ENCODE measurements at regions not wholly inside any gene's neighbourhood (a gene's known extent, or its start where the extent isn't known, plus 50 kb on each side); places are given as distances from the start of the nearest gene placed in this dataset.

GRCh38 chr1:219385787-219386427, 212.2 kb downstream of the LYPLAL1 start:
- H3K36me3 Mint-ChIP-seq (ENCODE audit: low read depth): no peaks in the 10 kb centered on the region
- DNase-seq (no peak), ATAC-seq (no peak)
- no peak overlapping the region for H3K4me3 Mint-ChIP-seq
- H3K27me3 Mint-ChIP-seq: peaks cover 9% of the 10 kb centered on the region
- no peaks in the 10 kb centered on the region for H3K9me3 ChIP-seq (ENCODE audit: control insufficient read depth, low read length, poor library complexity, severe bottlenecking)
- no peak overlapping the region for H3K27ac Mint-ChIP-seq
- no peaks in the 10 kb centered on the region for H3K4me1 Mint-ChIP-seq

GRCh38 chr1:219383281-219383680, 209.6 kb downstream of the LYPLAL1 start:
- DNase-seq (no peak), ATAC-seq (no peak)
- Mint-ChIP-seq H3K27ac (no peak overlapping the region), H3K4me3 (no peak overlapping the region), H3K4me1 (no peaks in the 10 kb centered on the region), H3K27me3 (peaks cover 7% of the 10 kb centered on the region), H3K36me3 (ENCODE audit: low read depth) (no peaks in the 10 kb centered on the region)
- H3K9me3 ChIP-seq (ENCODE audit: control insufficient read depth, low read length, poor library complexity, severe bottlenecking): no peaks in the 10 kb centered on the region

GRCh38 chr1:219381396-219381795, 207.7 kb downstream of the LYPLAL1 start:
- DNase-seq (no peak), ATAC-seq (no peak)
- no peaks in the 10 kb centered on the region for H3K9me3 ChIP-seq (ENCODE audit: control insufficient read depth, low read length, poor library complexity, severe bottlenecking)
- Mint-ChIP-seq H3K4me1 (no peaks in the 10 kb centered on the region), H3K27ac (no peak overlapping the region), H3K27me3 (no peaks in the 10 kb centered on the region), H3K36me3 (ENCODE audit: low read depth) (peaks cover 2% of the 10 kb centered on the region), H3K4me3 (no peak overlapping the region)

GRCh38 chr1:219380463-219380862, 206.8 kb downstream of the LYPLAL1 start:
- Mint-ChIP-seq H3K4me3 (no peak overlapping the region), H3K27ac (no peak overlapping the region), H3K36me3 (ENCODE audit: low read depth) (peaks cover 2% of the 10 kb centered on the region), H3K4me1 (no peaks in the 10 kb centered on the region), H3K27me3 (no peaks in the 10 kb centered on the region)
- no peak for ATAC-seq
- no peak for DNase-seq
- no peaks in the 10 kb centered on the region for H3K9me3 ChIP-seq (ENCODE audit: control insufficient read depth, low read length, poor library complexity, severe bottlenecking)

GRCh38 chr1:219379691-219380090, 206.0 kb downstream of the LYPLAL1 start:
- no peaks in the 10 kb centered on the region for H3K27me3 Mint-ChIP-seq
- no peak overlapping the region for H3K27ac Mint-ChIP-seq
- H3K9me3 ChIP-seq (ENCODE audit: control insufficient read depth, low read length, poor library complexity, severe bottlenecking): no peaks in the 10 kb centered on the region
- ATAC-seq: no peak
- no peak for DNase-seq
- H3K36me3 Mint-ChIP-seq (ENCODE audit: low read depth): peaks cover 2% of the 10 kb centered on the region
- no peaks in the 10 kb centered on the region for H3K4me1 Mint-ChIP-seq
- H3K4me3 Mint-ChIP-seq: no peak overlapping the region

GRCh38 chr1:219374636-219375035, 201.0 kb downstream of the LYPLAL1 start:
- Mint-ChIP-seq H3K4me1 (no peaks in the 10 kb centered on the region), H3K27ac (no peak overlapping the region), H3K27me3 (no peaks in the 10 kb centered on the region), H3K4me3 (no peak overlapping the region), H3K36me3 (ENCODE audit: low read depth) (peaks cover 2% of the 10 kb centered on the region)
- H3K9me3 ChIP-seq (ENCODE audit: control insufficient read depth, low read length, poor library complexity, severe bottlenecking): no peaks in the 10 kb centered on the region
- ATAC-seq (no peak), DNase-seq (no peak)

GRCh38 chr1:219374046-219374566, 200.4 kb downstream of the LYPLAL1 start:
- Mint-ChIP-seq H3K36me3 (ENCODE audit: low read depth) (peaks cover 2% of the 10 kb centered on the region), H3K4me1 (no peaks in the 10 kb centered on the region), H3K4me3 (no peak overlapping the region), H3K27ac (no peak overlapping the region), H3K27me3 (no peaks in the 10 kb centered on the region)
- DNase-seq (no peak), ATAC-seq (no peak)
- H3K9me3 ChIP-seq (ENCODE audit: control insufficient read depth, low read length, poor library complexity, severe bottlenecking): no peaks in the 10 kb centered on the region

GRCh38 chr1:219373616-219373935, 199.9 kb downstream of the LYPLAL1 start:
- ATAC-seq (no peak), DNase-seq (no peak)
- Mint-ChIP-seq H3K36me3 (ENCODE audit: low read depth) (peaks cover 2% of the 10 kb centered on the region), H3K4me1 (no peaks in the 10 kb centered on the region), H3K27ac (no peak overlapping the region), H3K27me3 (no peaks in the 10 kb centered on the region), H3K4me3 (no peak overlapping the region)
- H3K9me3 ChIP-seq (ENCODE audit: control insufficient read depth, low read length, poor library complexity, severe bottlenecking): no peaks in the 10 kb centered on the region

GRCh38 chr1:219372916-219373615, 199.4 kb downstream of the LYPLAL1 start:
- no peak overlapping the region for H3K27ac Mint-ChIP-seq
- H3K4me1 Mint-ChIP-seq: no peaks in the 10 kb centered on the region
- peaks cover 2% of the 10 kb centered on the region for H3K36me3 Mint-ChIP-seq (ENCODE audit: low read depth)
- ATAC-seq (no peak), DNase-seq (no peak)
- H3K9me3 ChIP-seq (ENCODE audit: control insufficient read depth, low read length, poor library complexity, severe bottlenecking): no peaks in the 10 kb centered on the region
- no peak overlapping the region for H3K4me3 Mint-ChIP-seq
- H3K27me3 Mint-ChIP-seq: no peaks in the 10 kb centered on the region

- Mint-ChIP-seq H3K27me3 (no peaks in the 10 kb centered on the region), H3K27ac (no peak overlapping the region), H3K36me3 (ENCODE audit: low read depth) (no peaks in the 10 kb centered on the region), H3K4me3 (no peak overlapping the region), H3K4me1 (no peaks in the 10 kb centered on the region)
- DNase-seq (no peak), ATAC-seq (no peak)
- no peaks in the 10 kb centered on the region for H3K9me3 ChIP-seq (ENCODE audit: control insufficient read depth, low read length, poor library complexity, severe bottlenecking)
These were observed 197.8 kb downstream of the LYPLAL1 start for GRCh38 chr1:219371471-219371870.

- H3K27ac Mint-ChIP-seq: no peak overlapping the region
- H3K4me1 Mint-ChIP-seq: no peaks in the 10 kb centered on the region
- no peak overlapping the region for H3K4me3 Mint-ChIP-seq
- H3K9me3 ChIP-seq (ENCODE audit: control insufficient read depth, low read length, poor library complexity, severe bottlenecking): no peaks in the 10 kb centered on the region
- H3K27me3 Mint-ChIP-seq: no peaks in the 10 kb centered on the region
- DNase-seq (no peak), ATAC-seq (no peak)
- H3K36me3 Mint-ChIP-seq (ENCODE audit: low read depth): no peaks in the 10 kb centered on the region
These were observed 193.8 kb downstream of the LYPLAL1 start for GRCh38 chr1:219367496-219367895.

GRCh38 chr1:219365451-219365850, 191.8 kb downstream of the LYPLAL1 start:
- ATAC-seq: no peak
- H3K4me1 Mint-ChIP-seq: no peaks in the 10 kb centered on the region
- no peak overlapping the region for H3K4me3 Mint-ChIP-seq
- no peaks in the 10 kb centered on the region for H3K9me3 ChIP-seq (ENCODE audit: control insufficient read depth, low read length, poor library complexity, severe bottlenecking)
- H3K27ac Mint-ChIP-seq: no peak overlapping the region
- DNase-seq: no peak
- no peaks in the 10 kb centered on the region for H3K27me3 Mint-ChIP-seq
- H3K36me3 Mint-ChIP-seq (ENCODE audit: low read depth): no peaks in the 10 kb centered on the region

GRCh38 chr1:219362702-219363101, 189.0 kb downstream of the LYPLAL1 start:
- ATAC-seq (no peak), DNase-seq (no peak)
- Mint-ChIP-seq H3K4me3 (no peak overlapping the region), H3K4me1 (no peaks in the 10 kb centered on the region), H3K27me3 (no peaks in the 10 kb centered on the region), H3K27ac (no peak overlapping the region), H3K36me3 (ENCODE audit: low read depth) (no peaks in the 10 kb centered on the region)
- H3K9me3 ChIP-seq (ENCODE audit: control insufficient read depth, low read length, poor library complexity, severe bottlenecking): no peaks in the 10 kb centered on the region

- Mint-ChIP-seq H3K36me3 (ENCODE audit: low read depth) (no peaks in the 10 kb centered on the region), H3K4me3 (no peak overlapping the region), H3K4me1 (no peaks in the 10 kb centered on the region), H3K27ac (no peak overlapping the region), H3K27me3 (no peaks in the 10 kb centered on the region)
- no peak for ATAC-seq
- no peaks in the 10 kb centered on the region for H3K9me3 ChIP-seq (ENCODE audit: control insufficient read depth, low read length, poor library complexity, severe bottlenecking)
- DNase-seq: no peak
These were observed 185.4 kb downstream of the LYPLAL1 start for GRCh38 chr1:219359126-219359525.

All from T-helper 17 cell (primary cell).